Prostate gland (tissue), 2 donors: ENCODE measurements at regions not wholly inside any gene's neighbourhood (a gene's known extent, or its start where the extent isn't known, plus 50 kb on each side); places are given as distances from the start of the nearest gene placed in this dataset.

Experiments used
- DNase-seq: peaks from one replicate; pipeline ENCODE4 v3.0.0-alpha.2; 2019; ENCODE audit warnings: low spot score
- H3K27ac ChIP-seq, 2 donors: fragments of 200-600 bp; sonication (generic); 2 replicates each; pipeline ENCODE4 v1.5.1; 2017 to 2019
- H3K27me3 ChIP-seq: fragments of 200-600 bp; sonication (generic); replicated peaks from 2 replicates; pipeline ENCODE4 v1.5.1; 2019; ENCODE audit not compliant: insufficient read depth
- H3K36me3 ChIP-seq, 2 donors: fragments of 200-600 bp; sonication (generic); 1 replicate in 1 of 2; 2 replicates in 1 of 2; pipeline versions ENCODE4 v1.5.1 to v1.8.1; 2017 to 2019
- H3K4me1 ChIP-seq: fragments of 200-600 bp; sonication (generic); replicated peaks from 2 replicates; pipeline ENCODE4 v1.5.1; 2019
- H3K4me3 ChIP-seq, 2 donors: fragments of 200-600 bp; sonication (generic); 2 replicates each; pipeline ENCODE4 v1.5.1; 2017 to 2019
- H3K9me3 ChIP-seq: fragments of 200-600 bp; sonication (generic); 2 replicates; pipeline ENCODE4 v1.5.1; 2017
- POLR2A ChIP-seq: fragments of 450-650 bp; IDR thresholded peaks from one replicate; pipeline ENCODE4 v1.6.1; 2016; ENCODE audit warnings: antibody characterized with exemption, mild to moderate bottlenecking
- POLR2AphosphoS5 ChIP-seq: sonication (generic); formaldehyde crosslinking; IDR thresholded peaks from one replicate; pipeline ENCODE4 v1.6.1; 2017; ENCODE audit warnings: antibody characterized with exemption
- WGBS: methylation state at CpG from one replicate; pipeline ENCODE4 v1.1.5; 2018; 5-methylcytosine and 5-hydroxymethylcytosine counted together
- intact Hi-C: fragments of 100-400 bp; cut with DNase I; formaldehyde crosslinking; loops from one replicate; pipeline ENCODE4 v1.14.2; 2022
- TF ChIP-seq, protein P1 (sequence below), 4 experiments: fragments of 200-600 bp in 2 of 4; fragments of 450-650 bp in 2 of 4; sonication (generic) in 2 of 4; IDR thresholded peaks; 1 replicate in 3 of 4; 2 replicates in 1 of 4; pipeline ENCODE4 v1.5.1; 2016 to 2019; ENCODE audit warnings: antibody characterized with exemption in 4 of 4, mild to moderate bottlenecking in 2 of 4, moderate library complexity in 2 of 4

GRCh38 chr4:56733352-56733751 is 52.3 kb upstream of the HOPX start:
- WGBS: 90% methylated on average over 5 of the region's 5 CpGs
- Histone ChIP-seq H3K27ac (no peak overlapping the region), H3K4me1 (no peaks in the 10 kb centered on the region), H3K27me3 (no peaks in the 10 kb centered on the region), H3K4me3 (no peak overlapping the region), H3K9me3 (no peaks in the 10 kb centered on the region), H3K36me3 (no peaks in the 10 kb centered on the region)
- no peak for TF ChIP-seq POLR2AphosphoS5
- no peak for TF ChIP-seq POLR2A
- TF ChIP-seq, protein P1, sequence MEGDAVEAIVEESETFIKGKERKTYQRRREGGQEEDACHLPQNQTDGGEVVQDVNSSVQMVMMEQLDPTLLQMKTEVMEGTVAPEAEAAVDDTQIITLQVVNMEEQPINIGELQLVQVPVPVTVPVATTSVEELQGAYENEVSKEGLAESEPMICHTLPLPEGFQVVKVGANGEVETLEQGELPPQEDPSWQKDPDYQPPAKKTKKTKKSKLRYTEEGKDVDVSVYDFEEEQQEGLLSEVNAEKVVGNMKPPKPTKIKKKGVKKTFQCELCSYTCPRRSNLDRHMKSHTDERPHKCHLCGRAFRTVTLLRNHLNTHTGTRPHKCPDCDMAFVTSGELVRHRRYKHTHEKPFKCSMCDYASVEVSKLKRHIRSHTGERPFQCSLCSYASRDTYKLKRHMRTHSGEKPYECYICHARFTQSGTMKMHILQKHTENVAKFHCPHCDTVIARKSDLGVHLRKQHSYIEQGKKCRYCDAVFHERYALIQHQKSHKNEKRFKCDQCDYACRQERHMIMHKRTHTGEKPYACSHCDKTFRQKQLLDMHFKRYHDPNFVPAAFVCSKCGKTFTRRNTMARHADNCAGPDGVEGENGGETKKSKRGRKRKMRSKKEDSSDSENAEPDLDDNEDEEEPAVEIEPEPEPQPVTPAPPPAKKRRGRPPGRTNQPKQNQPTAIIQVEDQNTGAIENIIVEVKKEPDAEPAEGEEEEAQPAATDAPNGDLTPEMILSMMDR (IDR thresholded peaks at IDR 0.05): no peak
- intact Hi-C loops: no loop called here
- DNase-seq: no peak

DNA sequence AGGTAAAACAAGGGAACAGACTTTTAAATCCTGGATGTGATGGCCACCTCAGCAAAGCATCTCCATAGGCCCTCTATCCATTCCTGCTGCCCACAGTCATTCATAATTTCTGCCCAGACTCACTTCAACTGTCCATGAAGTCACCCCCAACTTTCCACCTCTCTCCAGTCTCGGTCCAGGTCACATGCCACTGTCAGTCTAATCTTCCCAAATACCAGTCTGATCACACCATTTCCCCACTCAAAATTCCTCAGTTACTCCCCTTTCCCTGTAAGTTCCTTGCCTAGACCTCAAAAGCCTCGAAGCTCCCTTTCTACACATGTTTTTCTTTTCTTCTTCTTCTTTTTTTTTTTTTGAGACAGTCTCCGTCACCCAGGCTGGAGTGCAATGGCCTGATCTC is 51.2 kb upstream of the HOPX start:
- H3K27ac ChIP-seq: no peak overlapping the region
- no peak overlapping the region for H3K4me3 ChIP-seq
- DNase-seq: no peak
- no peaks in the 10 kb centered on the region for H3K27me3 ChIP-seq
- H3K4me1 ChIP-seq: no peaks in the 10 kb centered on the region
- H3K36me3 ChIP-seq: no peaks in the 10 kb centered on the region
- H3K9me3 ChIP-seq: no peaks in the 10 kb centered on the region
- intact Hi-C loops: no loop called here
- WGBS: 91% methylated on average over 3 of the region's 3 CpGs
- TF ChIP-seq, protein P1 (IDR thresholded peaks at IDR 0.05): no peak
- TF ChIP-seq POLR2A (no peak), POLR2AphosphoS5 (no peak)

- Histone ChIP-seq H3K27ac (no peak overlapping the region), H3K4me1 (no peaks in the 10 kb centered on the region), H3K27me3 (peaks cover 3% of the 10 kb centered on the region), H3K36me3 (no peaks in the 10 kb centered on the region), H3K9me3 (no peaks in the 10 kb centered on the region), H3K4me3 (no peak overlapping the region)
- intact Hi-C loops: no loop called here
- no peak for DNase-seq
- 81% methylated on average over 8 of the region's 8 CpGs for WGBS
- TF ChIP-seq POLR2A (no peak), POLR2AphosphoS5 (no peak)
- TF ChIP-seq, protein P1 (IDR thresholded peaks at IDR 0.05): no peak
Measured at GRCh38 chr4:56731857-56732256, 50.8 kb upstream of the HOPX start.
